ENCODE measurements at regions not wholly inside any gene's neighbourhood (a gene's known extent, or its start where the extent isn't known, plus 50 kb on each side); places are given as distances from the start of the nearest gene placed in this dataset.

GRCh38 chr17:5950878-5951277, 119.3 kb upstream of the WSCD1 start:
- H3K4me3 Mint-ChIP-seq, result no peak overlapping the region
- peaks cover 4% of the 10 kb centered on the region for H3K27me3 Mint-ChIP-seq (ENCODE audit: insufficient read depth, low read depth, poor library complexity)
- no peak overlapping the region for H3K27ac ChIP-seq (ENCODE audit: low read depth)
- H3K9me3 Mint-ChIP-seq, result peaks cover 18% of the 10 kb centered on the region
- H3K4me3 ChIP-seq, result no peak overlapping the region
- H3K79me2 ChIP-seq (replicated peaks; ENCODE audit: insufficient read depth), result no peaks in the 10 kb centered on the region
- DNase-seq (ENCODE audit: low spot score) (no peak), ATAC-seq (no peak)
- H3K27me3 ChIP-seq (ENCODE audit: insufficient read depth), result no peaks in the 10 kb centered on the region
- H3K4me1 Mint-ChIP-seq, result no peaks in the 10 kb centered on the region
- H3K4me1 ChIP-seq (ENCODE audit: insufficient read depth), result no peaks in the 10 kb centered on the region
- TF ChIP-seq JUNB (IDR thresholded peaks at IDR 0.05; ENCODE audit: unreplicated experiment) (no peak), POLR2AphosphoS5 (IDR thresholded peaks at IDR 0.05; ENCODE audit: low read depth) (no peak), NANOG (IDR thresholded peaks at IDR 0.05; ENCODE audit: borderline replicate concordance) (no peak), EZH2phosphoT487 (IDR thresholded peaks at IDR 0.05; ENCODE audit: unreplicated experiment) (no peak), CREB1 (CRISPR knock-in tag; IDR thresholded peaks at IDR 0.05; ENCODE audit: low read depth) (no peak), ZNF114 (CRISPR knock-in tag; IDR thresholded peaks at IDR 0.05) (no peak), ZNF331 (CRISPR knock-in tag; IDR thresholded peaks at IDR 0.05; ENCODE audit: low read depth) (no peak)
- TF ChIP-seq, protein P1, sequence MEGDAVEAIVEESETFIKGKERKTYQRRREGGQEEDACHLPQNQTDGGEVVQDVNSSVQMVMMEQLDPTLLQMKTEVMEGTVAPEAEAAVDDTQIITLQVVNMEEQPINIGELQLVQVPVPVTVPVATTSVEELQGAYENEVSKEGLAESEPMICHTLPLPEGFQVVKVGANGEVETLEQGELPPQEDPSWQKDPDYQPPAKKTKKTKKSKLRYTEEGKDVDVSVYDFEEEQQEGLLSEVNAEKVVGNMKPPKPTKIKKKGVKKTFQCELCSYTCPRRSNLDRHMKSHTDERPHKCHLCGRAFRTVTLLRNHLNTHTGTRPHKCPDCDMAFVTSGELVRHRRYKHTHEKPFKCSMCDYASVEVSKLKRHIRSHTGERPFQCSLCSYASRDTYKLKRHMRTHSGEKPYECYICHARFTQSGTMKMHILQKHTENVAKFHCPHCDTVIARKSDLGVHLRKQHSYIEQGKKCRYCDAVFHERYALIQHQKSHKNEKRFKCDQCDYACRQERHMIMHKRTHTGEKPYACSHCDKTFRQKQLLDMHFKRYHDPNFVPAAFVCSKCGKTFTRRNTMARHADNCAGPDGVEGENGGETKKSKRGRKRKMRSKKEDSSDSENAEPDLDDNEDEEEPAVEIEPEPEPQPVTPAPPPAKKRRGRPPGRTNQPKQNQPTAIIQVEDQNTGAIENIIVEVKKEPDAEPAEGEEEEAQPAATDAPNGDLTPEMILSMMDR (conservative IDR thresholded peaks at IDR 0.05; ENCODE audit: low read depth in 2 of 2), result no peak
- TF ChIP-seq, protein P2, sequence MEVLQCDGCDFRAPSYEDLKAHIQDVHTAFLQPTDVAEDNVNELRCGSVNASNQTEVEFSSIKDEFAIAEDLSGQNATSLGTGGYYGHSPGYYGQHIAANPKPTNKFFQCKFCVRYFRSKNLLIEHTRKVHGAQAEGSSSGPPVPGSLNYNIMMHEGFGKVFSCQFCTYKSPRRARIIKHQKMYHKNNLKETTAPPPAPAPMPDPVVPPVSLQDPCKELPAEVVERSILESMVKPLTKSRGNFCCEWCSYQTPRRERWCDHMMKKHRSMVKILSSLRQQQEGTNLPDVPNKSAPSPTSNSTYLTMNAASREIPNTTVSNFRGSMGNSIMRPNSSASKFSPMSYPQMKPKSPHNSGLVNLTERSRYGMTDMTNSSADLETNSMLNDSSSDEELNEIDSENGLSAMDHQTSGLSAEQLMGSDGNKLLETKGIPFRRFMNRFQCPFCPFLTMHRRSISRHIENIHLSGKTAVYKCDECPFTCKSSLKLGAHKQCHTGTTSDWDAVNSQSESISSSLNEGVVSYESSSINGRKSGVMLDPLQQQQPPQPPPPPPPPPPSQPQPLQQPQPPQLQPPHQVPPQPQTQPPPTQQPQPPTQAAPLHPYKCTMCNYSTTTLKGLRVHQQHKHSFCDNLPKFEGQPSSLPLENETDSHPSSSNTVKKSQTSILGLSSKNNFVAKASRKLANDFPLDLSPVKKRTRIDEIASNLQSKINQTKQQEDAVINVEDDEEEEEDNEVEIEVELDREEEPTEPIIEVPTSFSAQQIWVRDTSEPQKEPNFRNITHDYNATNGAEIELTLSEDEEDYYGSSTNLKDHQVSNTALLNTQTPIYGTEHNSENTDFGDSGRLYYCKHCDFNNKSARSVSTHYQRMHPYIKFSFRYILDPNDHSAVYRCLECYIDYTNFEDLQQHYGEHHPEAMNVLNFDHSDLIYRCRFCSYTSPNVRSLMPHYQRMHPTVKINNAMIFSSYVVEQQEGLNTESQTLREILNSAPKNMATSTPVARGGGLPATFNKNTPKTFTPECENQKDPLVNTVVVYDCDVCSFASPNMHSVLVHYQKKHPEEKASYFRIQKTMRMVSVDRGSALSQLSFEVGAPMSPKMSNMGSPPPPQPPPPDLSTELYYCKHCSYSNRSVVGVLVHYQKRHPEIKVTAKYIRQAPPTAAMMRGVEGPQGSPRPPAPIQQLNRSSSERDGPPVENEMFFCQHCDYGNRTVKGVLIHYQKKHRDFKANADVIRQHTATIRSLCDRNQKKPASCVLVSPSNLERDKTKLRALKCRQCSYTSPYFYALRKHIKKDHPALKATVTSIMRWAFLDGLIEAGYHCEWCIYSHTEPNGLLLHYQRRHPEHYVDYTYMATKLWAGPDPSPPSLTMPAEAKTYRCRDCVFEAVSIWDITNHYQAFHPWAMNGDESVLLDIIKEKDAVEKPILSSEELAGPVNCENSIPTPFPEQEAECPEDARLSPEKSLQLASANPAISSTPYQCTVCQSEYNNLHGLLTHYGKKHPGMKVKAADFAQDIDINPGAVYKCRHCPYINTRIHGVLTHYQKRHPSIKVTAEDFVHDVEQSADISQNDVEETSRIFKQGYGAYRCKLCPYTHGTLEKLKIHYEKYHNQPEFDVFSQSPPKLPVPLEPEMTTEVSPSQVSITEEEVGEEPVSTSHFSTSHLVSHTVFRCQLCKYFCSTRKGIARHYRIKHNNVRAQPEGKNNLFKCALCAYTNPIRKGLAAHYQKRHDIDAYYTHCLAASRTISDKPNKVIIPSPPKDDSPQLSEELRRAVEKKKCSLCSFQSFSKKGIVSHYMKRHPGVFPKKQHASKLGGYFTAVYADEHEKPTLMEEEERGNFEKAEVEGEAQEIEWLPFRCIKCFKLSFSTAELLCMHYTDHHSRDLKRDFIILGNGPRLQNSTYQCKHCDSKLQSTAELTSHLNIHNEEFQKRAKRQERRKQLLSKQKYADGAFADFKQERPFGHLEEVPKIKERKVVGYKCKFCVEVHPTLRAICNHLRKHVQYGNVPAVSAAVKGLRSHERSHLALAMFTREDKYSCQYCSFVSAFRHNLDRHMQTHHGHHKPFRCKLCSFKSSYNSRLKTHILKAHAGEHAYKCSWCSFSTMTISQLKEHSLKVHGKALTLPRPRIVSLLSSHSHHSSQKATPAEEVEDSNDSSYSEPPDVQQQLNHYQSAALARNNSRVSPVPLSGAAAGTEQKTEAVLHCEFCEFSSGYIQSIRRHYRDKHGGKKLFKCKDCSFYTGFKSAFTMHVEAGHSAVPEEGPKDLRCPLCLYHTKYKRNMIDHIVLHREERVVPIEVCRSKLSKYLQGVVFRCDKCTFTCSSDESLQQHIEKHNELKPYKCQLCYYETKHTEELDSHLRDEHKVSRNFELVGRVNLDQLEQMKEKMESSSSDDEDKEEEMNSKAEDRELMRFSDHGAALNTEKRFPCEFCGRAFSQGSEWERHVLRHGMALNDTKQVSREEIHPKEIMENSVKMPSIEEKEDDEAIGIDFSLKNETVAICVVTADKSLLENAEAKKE (CRISPR knock-in tag; IDR thresholded peaks at IDR 0.05), result no peak
- 0 out of 2 replicates have a peak overlapping the region, but pooled peaks have one; percentile 10 for H2AFZ ChIP-seq
- H4K20me1 ChIP-seq (replicated peaks; ENCODE audit: insufficient read depth), result no peaks in the 10 kb centered on the region
- H3K36me3 ChIP-seq (ENCODE audit: insufficient read depth), result no peaks in the 10 kb centered on the region
- peaks cover 11% of the 10 kb centered on the region for H3K9me2 ChIP-seq (ENCODE audit: insufficient read depth)
- peaks cover 16% of the 10 kb centered on the region for H3K36me3 Mint-ChIP-seq (ENCODE audit: low read depth)
- no peaks in the 10 kb centered on the region for H3F3A ChIP-seq (replicated peaks; ENCODE audit: low read depth)
- no peak overlapping the region for H3K27ac Mint-ChIP-seq
- no peak overlapping the region for H3K4me2 ChIP-seq
